Fibroblast of villous mesenchyme (primary cell): ENCODE measurements at regions not wholly inside any gene's neighbourhood (a gene's known extent, or its start where the extent isn't known, plus 50 kb on each side); places are given as distances from the start of the nearest gene placed in this dataset.
"Not testable (repeated sequence)": the region's sequence is repeated elsewhere in the genome, so short reads cannot be mapped to it uniquely, and the experiment has no call there.

Experiments used
- DNase-seq: peaks from one replicate; pipeline ENCODE4 v3.0.0-alpha.2; 2010; ENCODE audit warnings: low read depth
- H3K4me3 ChIP-seq: 2 replicates; pipeline ENCODE4 v1.5.1; 2011; ENCODE audit warnings: low read depth, mild to moderate bottlenecking, low read length
- TF ChIP-seq, protein P1 (sequence below): IDR thresholded peaks from 2 replicates; pipeline ENCODE4 v1.5.1; 2012; ENCODE audit warnings: low read depth, mild to moderate bottlenecking, low read length; ENCODE audit not compliant: insufficient read depth

DNA sequence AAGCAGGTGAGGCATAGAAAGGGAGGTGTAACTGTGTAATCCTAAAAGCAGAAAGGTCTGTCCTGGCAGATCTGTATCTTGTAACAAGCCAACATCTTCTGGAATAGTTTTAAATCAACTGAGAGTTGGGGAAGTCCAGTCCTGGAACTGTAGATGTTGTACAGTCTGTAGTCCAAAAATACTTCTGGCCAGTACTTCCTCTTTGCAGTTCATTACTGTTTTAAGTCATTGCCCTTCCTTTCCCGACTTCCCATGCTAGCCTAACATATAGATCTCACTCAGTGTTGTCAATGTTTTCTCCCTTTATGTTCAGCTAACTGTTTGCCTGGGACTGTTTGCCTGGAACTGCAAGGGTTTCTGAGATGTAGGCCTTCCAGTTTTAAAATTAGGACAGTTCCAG, 168.5 kb upstream of the ISL1 start:
- H3K4me3 ChIP-seq = no peak overlapping the region
- no peak for DNase-seq
- TF ChIP-seq, protein P1, sequence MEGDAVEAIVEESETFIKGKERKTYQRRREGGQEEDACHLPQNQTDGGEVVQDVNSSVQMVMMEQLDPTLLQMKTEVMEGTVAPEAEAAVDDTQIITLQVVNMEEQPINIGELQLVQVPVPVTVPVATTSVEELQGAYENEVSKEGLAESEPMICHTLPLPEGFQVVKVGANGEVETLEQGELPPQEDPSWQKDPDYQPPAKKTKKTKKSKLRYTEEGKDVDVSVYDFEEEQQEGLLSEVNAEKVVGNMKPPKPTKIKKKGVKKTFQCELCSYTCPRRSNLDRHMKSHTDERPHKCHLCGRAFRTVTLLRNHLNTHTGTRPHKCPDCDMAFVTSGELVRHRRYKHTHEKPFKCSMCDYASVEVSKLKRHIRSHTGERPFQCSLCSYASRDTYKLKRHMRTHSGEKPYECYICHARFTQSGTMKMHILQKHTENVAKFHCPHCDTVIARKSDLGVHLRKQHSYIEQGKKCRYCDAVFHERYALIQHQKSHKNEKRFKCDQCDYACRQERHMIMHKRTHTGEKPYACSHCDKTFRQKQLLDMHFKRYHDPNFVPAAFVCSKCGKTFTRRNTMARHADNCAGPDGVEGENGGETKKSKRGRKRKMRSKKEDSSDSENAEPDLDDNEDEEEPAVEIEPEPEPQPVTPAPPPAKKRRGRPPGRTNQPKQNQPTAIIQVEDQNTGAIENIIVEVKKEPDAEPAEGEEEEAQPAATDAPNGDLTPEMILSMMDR = no peak

DNA sequence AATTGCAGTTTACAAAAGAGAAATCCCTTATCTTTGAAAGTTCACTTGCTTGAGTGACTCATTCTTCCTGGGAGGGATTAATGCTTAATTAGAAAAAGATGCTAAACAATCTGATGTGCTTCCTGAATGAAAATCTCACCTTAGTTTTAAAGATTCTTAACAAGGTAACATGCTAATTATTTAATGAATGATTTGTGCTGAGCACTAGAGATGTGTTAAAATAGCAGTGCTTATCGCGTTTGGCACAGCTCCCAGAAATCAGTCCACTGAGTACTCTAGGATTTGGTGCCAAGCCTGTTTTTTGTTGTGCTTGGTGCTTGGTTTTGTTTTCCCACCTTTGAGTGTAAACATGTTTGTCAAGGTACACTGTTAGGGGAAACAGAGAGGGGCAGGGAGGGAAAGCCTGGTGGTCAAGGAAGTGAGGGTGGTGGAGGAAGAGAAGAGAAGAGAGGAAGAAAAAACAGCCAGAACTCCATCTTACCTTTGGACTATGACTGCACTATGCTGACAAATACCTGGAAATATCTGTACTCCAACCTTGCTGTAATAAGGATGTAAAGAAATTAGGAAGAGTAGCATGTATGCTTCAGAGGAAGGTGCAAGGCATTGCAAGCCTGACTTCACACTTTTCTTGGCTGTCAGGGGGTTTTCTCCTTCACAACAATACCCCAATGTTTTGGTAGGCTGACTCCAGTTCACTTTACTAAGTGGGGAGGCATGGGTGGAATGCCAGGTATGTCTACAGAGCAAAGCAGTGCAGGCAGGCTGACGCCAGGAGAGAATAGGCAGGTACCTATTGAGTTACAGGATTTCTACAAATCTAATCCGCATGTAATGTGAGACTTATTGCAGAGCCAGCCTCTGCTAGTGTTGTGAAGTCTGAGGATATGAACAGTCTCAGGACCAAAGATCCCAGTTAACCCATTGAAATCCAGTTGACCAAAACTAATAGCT, 157.2 kb upstream of the ISL1 start:
- H3K4me3 ChIP-seq = no peak overlapping the region
- DNase-seq = no peak
- TF ChIP-seq, protein P1 = no peak

DNA sequence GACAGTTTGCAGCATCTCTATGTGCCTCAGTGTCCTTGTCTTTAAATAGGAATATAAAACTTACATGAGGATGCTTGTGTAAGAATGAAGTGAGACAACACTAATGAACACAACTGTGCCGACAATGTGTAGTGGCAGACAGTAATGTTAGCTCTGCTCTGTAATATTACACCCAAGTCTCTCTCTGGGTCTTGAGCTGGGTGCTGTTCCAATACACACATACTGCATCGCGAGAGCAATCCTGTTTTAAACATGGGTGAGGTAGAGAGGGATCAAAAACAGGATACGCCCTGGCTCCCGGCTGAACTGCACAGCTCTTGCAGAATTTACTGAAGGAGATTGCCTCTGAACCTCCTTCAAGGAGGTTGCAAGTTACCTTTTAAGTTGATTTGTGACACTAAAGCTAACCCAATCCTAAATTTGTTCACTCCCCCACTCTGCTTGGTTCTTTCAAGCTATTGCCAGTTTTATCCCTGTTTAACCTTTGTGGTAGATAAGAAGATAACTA, 155.2 kb upstream of the ISL1 start:
- TF ChIP-seq, protein P1 = no peak
- no peak for DNase-seq

DNA sequence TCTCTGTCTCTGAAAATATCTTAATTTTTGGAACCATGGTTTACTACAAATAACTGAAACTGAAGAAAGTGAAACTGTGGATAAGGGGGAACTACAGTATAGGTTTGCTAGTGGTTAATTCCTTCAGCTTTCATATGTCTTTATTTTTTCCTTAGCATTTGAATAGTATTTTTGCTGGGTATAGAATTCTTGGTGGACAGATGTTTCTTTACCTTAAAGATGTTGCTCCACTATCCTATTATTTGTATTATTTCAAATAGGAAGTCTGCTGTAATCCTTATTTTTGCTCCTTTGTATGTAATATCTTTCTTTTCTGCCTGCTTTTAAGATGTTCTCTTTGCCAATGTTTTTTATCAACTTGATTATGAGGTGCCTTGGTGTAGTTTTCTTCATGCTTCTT, 152.9 kb upstream of the ISL1 start:
- TF ChIP-seq, protein P1 = no peak
- no peak overlapping the region for H3K4me3 ChIP-seq
- DNase-seq = no peak

More for the DNA sequence above, 155.2 kb upstream of the ISL1 start:
- no peak overlapping the region for H3K4me3 ChIP-seq

DNA sequence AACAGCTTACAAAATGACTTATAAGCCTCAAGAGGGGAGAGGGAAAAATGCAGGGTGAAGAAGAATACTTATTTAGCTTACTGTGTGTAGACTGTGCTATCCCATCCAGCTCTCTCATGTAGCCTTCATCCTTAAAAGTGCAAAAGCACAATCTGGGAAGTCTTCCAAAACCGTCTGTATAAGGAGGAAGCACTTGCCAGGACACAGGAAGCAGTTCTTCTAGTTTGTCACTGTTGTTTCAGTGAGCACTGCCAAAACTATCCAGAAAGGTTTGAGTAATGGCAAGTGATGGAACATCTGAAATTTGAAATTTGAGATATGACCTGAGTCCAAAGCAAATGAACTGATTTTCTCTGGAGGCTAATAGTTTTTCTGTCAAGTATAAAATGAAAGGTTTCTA, 140.8 kb upstream of the ISL1 start:
- DNase-seq = no peak
- no peak overlapping the region for H3K4me3 ChIP-seq
- TF ChIP-seq, protein P1 = no peak

DNA sequence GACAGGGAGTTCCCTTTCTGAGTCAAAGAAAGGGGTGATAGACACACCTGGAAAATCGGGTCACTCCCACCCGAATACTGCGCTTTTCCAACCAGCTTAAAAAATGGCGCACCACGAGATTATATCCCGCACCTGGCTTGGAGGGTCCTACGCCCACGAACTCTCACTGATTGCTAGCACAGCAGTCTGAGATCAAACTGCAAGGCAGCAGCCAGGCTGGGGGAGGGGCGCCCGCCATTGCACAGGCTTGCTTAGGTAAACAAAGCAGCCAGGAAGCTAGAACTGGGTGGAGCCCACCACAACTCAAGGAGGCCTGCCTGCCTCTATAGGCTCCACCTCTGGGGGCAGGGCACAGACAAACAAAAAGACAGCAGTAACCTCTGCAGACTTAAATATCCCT, 132.3 kb upstream of the ISL1 start:
- not testable (repeated sequence) for DNase-seq, H3K4me3 ChIP-seq

DNA sequence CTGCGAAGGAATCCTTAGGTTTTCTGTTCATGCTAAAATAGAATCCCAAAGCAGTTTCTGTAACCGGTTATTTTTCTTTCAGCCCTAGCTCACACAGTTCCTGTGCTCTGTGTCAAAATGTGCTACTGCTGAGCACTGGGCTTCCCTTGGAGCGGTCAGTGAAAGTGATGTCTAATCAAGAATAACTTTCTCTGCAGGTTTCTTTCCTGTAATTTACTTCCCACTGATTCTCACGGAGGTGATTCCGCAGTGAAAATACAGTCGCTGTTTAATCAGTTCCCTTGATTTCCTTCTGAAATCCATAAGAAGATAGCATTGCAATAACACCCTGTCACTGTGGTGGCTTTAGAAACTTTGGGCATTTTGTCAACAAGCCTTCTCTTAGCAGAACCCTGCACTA, 112.0 kb upstream of the ISL1 start:
- TF ChIP-seq, protein P1 = no peak
- DNase-seq = no peak
- no peak overlapping the region for H3K4me3 ChIP-seq
